DOHH2 (cell line): ENCODE measurements at regions not wholly inside any gene's neighbourhood (a gene's known extent, or its start where the extent isn't known, plus 50 kb on each side); places are given as distances from the start of the nearest gene placed in this dataset.

Experiments
- H3F3A ChIP-seq: fragments of 200-600 bp; sonication (generic), shearing (Covaris generic); 2 replicates; pipeline ENCODE4 v1.6.0; 2016; ENCODE audit warnings: antibody characterized with exemption, mild to moderate bottlenecking; ENCODE audit not compliant: control insufficient read depth, insufficient read depth
- H3K27ac ChIP-seq: fragments of 200-600 bp; sonication (generic); 2 replicates; pipeline ENCODE4 v1.5.1; 2014; ENCODE audit warnings: low read depth, mild to moderate bottlenecking, low read length, moderate library complexity
- H3K27me3 ChIP-seq: fragments of 200-600 bp; sonication (generic); 2 replicates; pipeline ENCODE4 v1.6.1; 2014; ENCODE audit warnings: mild to moderate bottlenecking, low read length, mixed read lengths; ENCODE audit not compliant: control insufficient read depth
- H3K36me3 ChIP-seq: fragments of 200-600 bp; sonication (generic); 2 replicates; pipeline ENCODE4 v1.6.1; 2014; ENCODE audit warnings: mild to moderate bottlenecking, low read length, moderate library complexity, mixed read lengths; ENCODE audit not compliant: control insufficient read depth
- H3K4me1 ChIP-seq: fragments of 200-600 bp; sonication (generic); 2 replicates; pipeline ENCODE4 v1.6.1; 2014; ENCODE audit warnings: mild to moderate bottlenecking, low read length, mixed read lengths; ENCODE audit not compliant: control insufficient read depth
- H3K4me2 ChIP-seq: fragments of 200-600 bp; sonication (generic); 2 replicates; pipeline ENCODE4 v1.6.0; 2014; ENCODE audit warnings: mild to moderate bottlenecking, low read length, moderate library complexity
- H3K4me3 ChIP-seq: fragments of 200-600 bp; sonication (generic); 2 replicates; pipeline ENCODE4 v1.5.1; 2014; ENCODE audit warnings: mild to moderate bottlenecking, low read length, mixed read lengths
- H3K79me2 ChIP-seq: fragments of 200-600 bp; sonication (generic); 2 replicates; pipeline ENCODE4 v1.6.1; 2014; ENCODE audit warnings: mild to moderate bottlenecking, low read length, mixed read lengths; ENCODE audit not compliant: control insufficient read depth
- H3K9me2 ChIP-seq: fragments of 200-600 bp; sonication (generic); replicated peaks from 2 replicates; pipeline ENCODE4 v1.6.1; 2014; ENCODE audit warnings: mild to moderate bottlenecking, low read length, mixed read lengths; ENCODE audit not compliant: control insufficient read depth
- H3K9me3 ChIP-seq: fragments of 200-600 bp; sonication (generic); 2 replicates; pipeline ENCODE4 v1.6.1; 2014; ENCODE audit warnings: antibody characterized with exemption, low read length, mixed read lengths; ENCODE audit not compliant: control insufficient read depth, insufficient read depth
- H4K20me1 ChIP-seq: fragments of 200-600 bp; sonication (generic); 2 replicates; pipeline ENCODE4 v1.6.0; 2014; ENCODE audit warnings: low read depth, mild to moderate bottlenecking, antibody characterized with exemption, low read length, moderate library complexity; ENCODE audit not compliant: control insufficient read depth, insufficient read depth
- EZH2phosphoT487 ChIP-seq: fragments of 200-600 bp; sonication (generic); IDR thresholded peaks from 2 replicates; pipeline ENCODE4 v1.6.1; 2017; ENCODE audit warnings: borderline replicate concordance, mild to moderate bottlenecking, antibody characterized with exemption, low read length, moderate library complexity, mixed read lengths
- TF ChIP-seq, protein P1 (sequence below): fragments of 200-600 bp; sonication (generic); IDR thresholded peaks from one replicate; pipeline ENCODE4 v1.5.1; 2014; ENCODE audit warnings: antibody characterized with exemption, mild to moderate bottlenecking, low read depth, low read length; ENCODE audit not compliant: poor library complexity, severe bottlenecking

DNA sequence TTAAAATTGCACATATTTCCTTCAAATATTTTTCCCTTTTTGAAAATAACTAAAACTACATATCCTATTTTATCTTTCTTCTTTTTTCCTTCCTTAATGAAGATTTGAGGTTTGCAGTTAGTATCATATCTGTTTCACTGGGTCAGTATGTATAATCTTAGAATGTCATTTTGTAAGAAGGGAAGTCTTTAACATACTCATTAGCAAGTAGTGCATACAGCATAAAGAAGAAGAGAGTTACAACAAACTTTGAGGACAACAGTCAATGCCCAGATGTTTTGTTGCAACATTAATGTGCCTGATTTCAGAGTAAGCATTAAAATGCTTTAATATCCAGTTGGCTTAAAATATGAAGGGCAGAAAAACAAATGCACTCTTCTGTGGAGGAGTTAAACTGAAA lies 176.9 kb upstream of the FBXO33 start:
- Histone ChIP-seq H3K27ac (no peak overlapping the region), H3K27me3 (no peaks in the 10 kb centered on the region), H3K4me1 (no peaks in the 10 kb centered on the region), H3F3A (no peaks in the 10 kb centered on the region), H4K20me1 (no peaks in the 10 kb centered on the region), H3K9me2 (no peaks in the 10 kb centered on the region), H3K4me3 (no peak overlapping the region), H3K9me3 (no peaks in the 10 kb centered on the region), H3K36me3 (no peaks in the 10 kb centered on the region), H3K4me2 (no peak overlapping the region), H3K79me2 (no peaks in the 10 kb centered on the region)
- TF ChIP-seq EZH2phosphoT487, result no peak
- TF ChIP-seq, protein P1, sequence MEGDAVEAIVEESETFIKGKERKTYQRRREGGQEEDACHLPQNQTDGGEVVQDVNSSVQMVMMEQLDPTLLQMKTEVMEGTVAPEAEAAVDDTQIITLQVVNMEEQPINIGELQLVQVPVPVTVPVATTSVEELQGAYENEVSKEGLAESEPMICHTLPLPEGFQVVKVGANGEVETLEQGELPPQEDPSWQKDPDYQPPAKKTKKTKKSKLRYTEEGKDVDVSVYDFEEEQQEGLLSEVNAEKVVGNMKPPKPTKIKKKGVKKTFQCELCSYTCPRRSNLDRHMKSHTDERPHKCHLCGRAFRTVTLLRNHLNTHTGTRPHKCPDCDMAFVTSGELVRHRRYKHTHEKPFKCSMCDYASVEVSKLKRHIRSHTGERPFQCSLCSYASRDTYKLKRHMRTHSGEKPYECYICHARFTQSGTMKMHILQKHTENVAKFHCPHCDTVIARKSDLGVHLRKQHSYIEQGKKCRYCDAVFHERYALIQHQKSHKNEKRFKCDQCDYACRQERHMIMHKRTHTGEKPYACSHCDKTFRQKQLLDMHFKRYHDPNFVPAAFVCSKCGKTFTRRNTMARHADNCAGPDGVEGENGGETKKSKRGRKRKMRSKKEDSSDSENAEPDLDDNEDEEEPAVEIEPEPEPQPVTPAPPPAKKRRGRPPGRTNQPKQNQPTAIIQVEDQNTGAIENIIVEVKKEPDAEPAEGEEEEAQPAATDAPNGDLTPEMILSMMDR, result no peak

DNA sequence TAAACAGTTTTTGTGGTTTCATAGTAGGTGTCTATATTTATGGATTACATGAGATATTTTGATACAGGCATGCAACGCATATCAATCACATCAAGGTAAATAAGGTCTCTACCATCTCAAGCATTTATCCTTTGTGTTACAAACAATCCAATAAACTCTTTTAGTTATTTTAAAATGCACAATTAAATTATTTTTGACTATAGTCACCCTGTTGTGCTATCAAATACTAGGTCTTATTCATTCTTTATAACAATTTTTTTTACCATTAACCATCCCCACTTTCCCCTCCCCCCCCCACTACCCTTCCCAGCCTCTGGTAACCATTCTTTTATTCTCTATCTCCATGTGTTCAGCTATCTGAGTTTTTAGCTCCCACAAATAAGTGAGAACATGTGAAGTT lies 175.7 kb upstream of the FBXO33 start:
- Histone ChIP-seq H3K27me3 (no peaks in the 10 kb centered on the region), H3K4me2 (no peak overlapping the region), H3K36me3 (no peaks in the 10 kb centered on the region), H3K9me3 (no peaks in the 10 kb centered on the region), H3K4me3 (no peak overlapping the region), H3K27ac (no peak overlapping the region), H3K79me2 (no peaks in the 10 kb centered on the region), H3K9me2 (no peaks in the 10 kb centered on the region), H3F3A (no peaks in the 10 kb centered on the region), H3K4me1 (no peaks in the 10 kb centered on the region), H4K20me1 (no peaks in the 10 kb centered on the region)
- TF ChIP-seq, protein P1, result no peak
- TF ChIP-seq EZH2phosphoT487, result no peak

DNA sequence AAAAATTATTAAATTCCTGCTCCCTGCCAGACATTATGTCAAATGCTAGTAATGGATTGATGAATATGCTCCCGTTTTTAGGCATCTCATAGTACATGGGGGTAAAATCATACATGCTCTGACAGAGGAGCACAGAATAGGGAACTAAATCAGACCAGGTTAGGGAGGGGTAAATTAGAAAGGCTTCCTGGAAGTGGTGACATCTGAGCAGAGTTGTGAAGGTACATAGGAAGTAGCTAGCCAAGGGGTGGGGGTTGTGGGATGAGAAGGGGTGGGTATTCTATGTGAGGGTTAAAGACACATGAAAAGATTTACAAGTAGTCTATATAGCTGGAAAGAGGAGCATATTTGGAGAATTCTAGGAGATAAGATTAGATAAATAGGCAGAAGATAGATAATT lies 171.7 kb upstream of the FBXO33 start:
- Histone ChIP-seq H3K36me3 (no peaks in the 10 kb centered on the region), H3K9me2 (no peaks in the 10 kb centered on the region), H3K79me2 (no peaks in the 10 kb centered on the region), H3K4me1 (no peaks in the 10 kb centered on the region), H3K27ac (no peak overlapping the region), H3K4me2 (no peak overlapping the region), H3F3A (no peaks in the 10 kb centered on the region), H3K9me3 (no peaks in the 10 kb centered on the region), H3K27me3 (no peaks in the 10 kb centered on the region), H4K20me1 (no peaks in the 10 kb centered on the region), H3K4me3 (no peak overlapping the region)
- TF ChIP-seq, protein P1, result no peak
- TF ChIP-seq EZH2phosphoT487, result no peak

DNA sequence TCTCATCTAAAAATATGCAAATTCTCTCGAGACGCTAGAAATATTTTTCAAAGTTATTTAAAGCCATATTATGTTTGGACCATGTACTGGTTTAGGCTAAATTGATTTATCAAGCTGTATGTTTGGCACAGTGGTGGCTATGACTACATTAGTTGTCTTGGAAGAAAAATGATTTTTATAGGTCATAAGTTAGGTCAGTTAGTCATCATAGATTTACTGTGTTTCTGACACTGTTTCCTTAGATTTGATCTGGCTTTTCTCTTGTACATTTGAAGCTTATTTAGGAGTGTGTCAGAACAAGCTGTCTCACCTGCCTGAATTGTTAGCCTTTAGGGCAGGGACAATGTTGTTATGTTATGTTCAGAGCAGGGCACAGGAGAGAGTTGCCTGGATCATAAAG lies 161.1 kb upstream of the FBXO33 start:
- no peak overlapping the region for H3K4me3 ChIP-seq
- no peaks in the 10 kb centered on the region for H3F3A ChIP-seq
- no peaks in the 10 kb centered on the region for H3K36me3 ChIP-seq
- no peak overlapping the region for H3K4me2 ChIP-seq
- no peaks in the 10 kb centered on the region for H4K20me1 ChIP-seq
- H3K79me2 ChIP-seq, result no peaks in the 10 kb centered on the region
- H3K27me3 ChIP-seq, result no peaks in the 10 kb centered on the region
- H3K4me1 ChIP-seq, result no peaks in the 10 kb centered on the region
- TF ChIP-seq EZH2phosphoT487, result no peak
- TF ChIP-seq, protein P1, result no peak
- no peaks in the 10 kb centered on the region for H3K9me2 ChIP-seq
- no peak overlapping the region for H3K27ac ChIP-seq
- H3K9me3 ChIP-seq, result no peaks in the 10 kb centered on the region
